Germinal center (tissue), 1 donor: ENCODE measurements at regions not wholly inside any gene's neighbourhood (a gene's known extent, or its start where the extent isn't known, plus 50 kb on each side); places are given as distances from the start of the nearest gene placed in this dataset.
"Not testable (repeated sequence)": the region's sequence is repeated elsewhere in the genome, so short reads cannot be mapped to it uniquely, and the experiment has no call there.

Source experiments
- DNase-seq: peaks from one replicate; pipeline ENCODE4 v3.0.0; 2012; ENCODE audit warnings: mixed read lengths, low spot score

DNA sequence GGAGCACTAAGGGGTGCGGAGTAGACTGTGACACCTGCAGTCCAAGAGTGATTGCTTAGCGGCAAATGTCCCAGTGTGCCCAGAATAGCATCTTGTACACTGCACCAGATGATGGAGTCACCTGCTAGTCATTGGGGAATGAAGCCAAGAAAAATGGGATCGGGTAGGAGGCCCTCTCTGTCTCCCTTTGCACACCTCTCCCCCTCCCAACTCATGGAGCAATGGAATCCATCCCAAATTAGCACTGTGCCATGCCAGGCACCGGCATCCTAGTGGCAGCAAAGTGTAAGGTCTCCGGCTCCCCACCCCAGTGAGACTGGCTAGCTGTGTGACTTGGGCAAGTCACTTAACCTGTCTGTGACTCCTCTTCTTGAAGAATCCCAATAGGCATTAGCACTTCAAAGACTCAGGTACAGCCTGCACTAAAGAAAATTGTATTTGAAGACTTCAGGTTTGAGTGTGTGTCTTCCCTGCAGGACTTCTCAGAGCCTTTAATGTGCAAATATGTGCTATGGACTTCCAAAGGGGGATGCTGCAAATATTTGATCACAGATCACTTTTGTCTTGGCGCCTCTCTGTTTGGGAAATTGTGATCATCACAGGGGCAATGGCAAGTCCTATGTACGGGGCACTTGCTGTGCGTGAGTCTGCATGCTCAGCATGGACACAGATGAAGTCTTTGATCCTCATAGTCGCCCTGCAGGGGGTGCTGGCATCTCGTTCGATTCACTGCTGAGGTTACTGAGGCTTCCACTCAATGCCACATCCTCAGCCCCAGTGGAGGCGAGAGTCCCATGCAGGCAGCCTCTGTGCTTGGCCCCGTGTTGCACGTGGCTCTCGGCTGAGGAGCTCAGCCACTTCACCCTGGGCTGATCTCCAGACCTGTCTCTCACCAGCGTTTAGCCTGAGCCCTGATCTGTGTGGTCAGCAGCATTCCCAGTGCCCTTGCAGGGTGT is 272.9 kb upstream of the C1orf174 start:
- peak; percentile 42 for DNase-seq

DNA sequence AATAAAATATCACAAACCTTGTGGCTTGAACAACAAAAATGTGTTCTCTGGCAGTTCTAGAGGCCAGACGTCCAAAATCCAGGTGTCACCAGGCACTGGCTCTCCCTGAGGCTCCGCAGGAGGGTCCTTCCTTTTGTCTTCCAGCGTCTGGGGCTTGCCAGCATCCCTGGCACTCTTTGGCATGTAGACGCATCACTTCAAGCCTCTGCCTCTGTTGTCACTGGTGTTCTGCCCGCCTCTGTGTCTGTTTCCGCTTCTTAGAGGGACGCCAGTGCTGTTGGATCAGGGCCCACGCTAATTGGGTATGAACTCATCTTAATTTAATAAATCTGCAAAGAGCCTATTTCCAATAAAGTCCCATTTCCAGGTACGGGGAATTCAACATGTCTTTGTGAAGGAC is 273.7 kb upstream of the C1orf174 start:
- DNase-seq = peak; percentile 0

- DNase-seq = peak; percentile 1
Measured at GRCh38 chr1:4174291-4175200, 274.5 kb upstream of the C1orf174 start.

DNA sequence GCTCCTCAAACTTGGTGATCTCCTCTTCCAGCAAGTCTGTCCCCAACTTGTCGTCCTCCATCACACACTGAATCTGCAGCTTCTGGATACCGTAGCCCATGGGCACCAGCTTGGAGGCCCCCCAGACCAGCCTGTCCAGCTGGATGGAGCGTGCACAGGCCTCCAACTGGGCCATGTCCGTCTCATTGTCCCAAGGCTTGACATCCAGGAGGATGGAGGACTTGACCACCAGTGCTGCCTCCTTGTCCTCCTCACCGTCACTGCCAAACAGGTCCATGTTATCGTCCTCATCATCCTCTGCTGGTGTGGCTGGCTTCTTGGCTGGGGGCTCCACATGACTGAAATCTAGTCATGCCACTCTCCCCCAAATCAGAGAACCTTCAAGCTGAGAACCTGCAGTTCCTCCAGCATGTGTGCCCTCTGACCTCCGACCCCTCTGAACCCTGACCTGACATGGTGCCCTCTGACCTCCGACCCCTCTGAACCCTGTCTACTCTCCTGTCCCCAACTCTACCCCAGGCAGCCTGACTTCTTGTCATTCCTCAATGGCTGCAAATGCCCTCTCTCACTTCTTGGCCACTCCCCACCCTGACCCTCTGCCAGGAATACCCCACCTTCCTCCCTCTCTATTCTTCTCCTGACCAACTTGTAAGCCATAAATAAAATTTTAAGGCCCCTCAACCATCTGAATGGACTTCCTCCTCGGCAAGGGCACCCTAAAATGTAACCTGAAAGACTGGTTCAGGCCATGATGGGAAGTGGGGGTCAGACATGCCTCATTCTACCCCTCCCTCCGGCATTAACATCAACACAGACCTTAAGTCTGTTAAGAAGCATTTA is 275.7 kb upstream of the C1orf174 start:
- DNase-seq = peak; percentile 0

- peak; percentile 1 for DNase-seq
Measured at GRCh38 chr1:4176841-4177240, 276.8 kb upstream of the C1orf174 start.

DNA sequence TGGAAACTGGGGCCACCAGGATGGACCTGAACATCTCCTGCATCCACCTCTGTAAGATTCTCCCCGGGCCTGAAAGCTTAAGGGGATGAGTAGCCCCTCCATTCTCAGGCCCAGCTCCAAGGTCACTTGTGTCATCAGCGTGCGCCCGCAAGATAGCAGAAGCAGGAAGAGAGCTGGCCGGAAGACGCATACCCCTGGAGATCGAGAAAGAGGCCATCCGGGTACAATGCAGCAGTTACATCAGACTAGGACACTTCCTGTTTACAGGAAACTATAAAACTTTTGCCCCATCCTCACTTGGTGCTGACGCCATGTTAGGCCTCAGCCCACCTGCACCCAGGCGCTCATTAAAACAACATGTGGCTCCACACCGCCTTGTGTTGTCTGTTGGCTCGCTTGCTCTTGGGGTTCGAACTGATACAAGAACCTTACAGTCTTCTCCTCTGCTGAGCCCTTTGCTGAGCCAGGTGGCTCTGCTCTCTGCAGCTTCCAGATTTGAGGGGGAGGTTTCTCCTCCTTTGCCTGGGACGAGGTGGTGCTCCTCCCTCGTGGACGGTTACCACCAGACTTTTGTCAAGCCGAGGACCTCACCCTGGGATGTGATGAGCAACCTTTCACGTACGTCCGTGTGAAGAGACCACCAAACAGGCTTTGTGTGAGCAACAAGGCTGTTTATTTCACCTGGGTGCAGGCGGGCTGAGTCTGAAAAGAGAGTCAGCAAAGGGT is 277.5 kb upstream of the C1orf174 start:
- DNase-seq = peak; percentile 0

- peak; percentile 1 for DNase-seq
Measured at GRCh38 chr1:4178501-4179113, 278.5 kb upstream of the C1orf174 start.

DNA sequence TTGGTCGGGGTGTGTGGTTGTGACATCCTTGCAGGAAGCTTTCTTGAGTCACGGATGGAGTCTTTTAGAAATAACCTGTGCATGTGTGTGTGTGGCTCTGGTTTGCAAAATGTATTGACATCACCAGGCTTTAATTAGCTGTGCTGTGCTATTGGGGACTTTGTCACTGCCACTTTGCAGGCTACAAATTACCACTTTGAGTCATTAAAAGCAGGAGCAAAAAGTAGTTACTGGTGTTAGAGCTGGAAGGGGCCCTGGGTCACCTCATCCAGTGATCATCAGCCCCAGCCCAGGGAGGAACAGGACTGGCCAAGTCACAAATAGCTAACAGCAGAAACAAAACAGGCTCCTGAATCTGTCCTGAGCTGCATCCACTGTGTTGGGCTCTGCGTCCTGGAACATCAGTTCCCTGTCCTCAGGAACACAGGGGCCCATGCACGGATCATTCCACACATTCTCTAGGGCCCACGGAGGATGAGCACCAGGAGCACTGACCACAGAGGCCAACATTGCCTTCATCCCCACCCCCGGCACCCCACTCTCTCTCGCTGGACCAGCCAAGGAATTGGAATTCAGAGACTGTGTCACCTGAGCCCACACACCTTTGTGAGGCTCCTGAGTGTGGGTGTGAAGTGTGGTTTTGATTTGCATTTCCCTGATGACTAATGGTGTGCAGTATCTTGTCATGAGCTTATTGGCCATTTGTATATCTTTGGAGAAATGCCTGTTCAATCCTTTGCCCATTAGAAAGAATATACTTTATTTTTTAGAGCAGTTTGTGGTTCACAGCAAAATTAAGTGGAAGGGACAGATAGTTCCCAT is 280.1 kb upstream of the C1orf174 start:
- peak; percentile 0 for DNase-seq

DNA sequence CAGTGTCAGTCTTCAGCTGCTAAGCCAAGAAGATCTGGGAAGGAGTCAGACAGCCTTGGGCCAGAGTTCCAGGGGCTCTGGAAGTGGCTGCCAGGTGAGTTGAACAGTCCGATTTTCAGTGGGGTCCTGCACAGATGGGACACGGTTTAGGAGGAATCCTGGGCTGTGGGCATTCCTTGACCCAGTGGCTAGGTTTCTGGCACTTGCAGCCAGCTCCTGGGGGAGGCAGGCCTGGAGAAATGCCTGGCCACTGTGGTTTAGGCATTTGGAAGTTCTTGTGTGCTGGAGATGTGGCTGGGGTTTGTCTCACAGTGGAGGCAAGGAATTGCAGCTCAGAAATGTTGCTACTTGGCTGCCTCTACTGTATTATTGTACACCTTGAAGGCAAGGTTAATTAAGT is 286.4 kb upstream of the C1orf174 start:
- DNase-seq = not testable (repeated sequence)

- no peak for DNase-seq
Measured at GRCh38 chr1:4203501-4203900, 303.4 kb upstream of the C1orf174 start.

- no peak for DNase-seq
Measured at GRCh38 chr1:4207183-4207582, 307.1 kb upstream of the C1orf174 start.

DNA sequence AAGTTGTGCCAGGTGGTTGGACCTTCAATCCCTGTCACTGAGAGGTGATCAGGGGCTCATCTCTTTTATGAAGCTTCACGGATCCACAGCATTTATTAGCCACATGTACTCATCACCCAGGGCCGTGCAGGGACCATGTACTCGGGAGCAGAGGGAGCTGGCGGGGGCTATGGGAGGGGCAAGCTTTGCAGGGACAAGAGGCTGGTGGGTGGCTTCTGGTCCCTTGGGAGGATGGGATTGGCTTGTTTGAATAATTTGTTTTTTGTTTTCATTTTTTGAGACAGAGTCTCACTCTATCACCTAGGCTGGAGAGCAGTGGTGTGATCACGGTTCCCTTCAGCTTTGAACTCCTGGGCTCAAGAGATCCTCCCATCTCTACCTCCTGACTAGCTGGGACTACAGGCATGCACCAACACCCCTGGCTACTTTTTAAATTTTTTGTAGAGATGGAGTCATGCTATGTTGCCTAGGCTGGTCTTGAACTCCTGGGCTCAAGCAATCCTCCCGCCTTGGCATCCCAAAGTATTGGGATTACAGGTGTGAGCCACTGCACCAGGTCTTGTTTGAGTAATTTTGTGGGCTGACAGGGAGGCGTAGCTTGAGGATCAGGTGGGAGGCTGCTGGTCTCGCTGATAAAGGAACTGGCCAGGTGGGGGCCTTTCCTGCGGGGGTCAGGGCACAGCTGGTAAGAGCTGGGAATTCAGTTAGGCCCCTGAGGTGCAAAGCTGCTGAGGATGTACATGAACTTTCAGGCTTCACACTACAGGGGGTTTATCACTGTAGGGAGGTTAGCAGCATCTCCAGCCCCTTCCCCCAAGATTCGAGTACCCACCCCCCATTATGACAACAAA is 308.0 kb upstream of the C1orf174 start:
- DNase-seq = no peak

- no peak for DNase-seq
Measured at GRCh38 chr1:4210043-4210442, 310.0 kb upstream of the C1orf174 start.

DNA sequence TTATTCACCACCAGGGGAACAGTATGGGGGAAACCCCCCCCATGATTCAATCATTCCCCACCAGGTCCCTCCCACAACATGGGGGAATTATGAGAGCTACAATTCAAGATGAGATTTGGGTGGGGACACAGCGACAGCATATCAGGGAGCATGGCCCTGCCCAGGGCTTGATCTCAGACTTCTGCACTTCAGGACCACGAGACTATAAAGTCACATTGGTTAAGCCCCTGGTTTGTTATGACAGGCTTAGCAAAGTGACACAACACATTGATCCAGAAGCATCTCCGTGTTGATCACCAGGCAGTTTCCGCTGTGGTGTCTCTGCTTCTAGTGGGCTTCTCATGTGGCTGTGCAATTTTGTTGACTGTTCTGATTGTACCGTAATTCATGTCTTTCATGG is 312.7 kb upstream of the C1orf174 start:
- no peak for DNase-seq

GRCh38 chr1:4213366-4213973 is 313.4 kb upstream of the C1orf174 start:
- DNase-seq = no peak

GRCh38 chr1:4214826-4215225 is 314.8 kb upstream of the C1orf174 start:
- DNase-seq = no peak

DNA sequence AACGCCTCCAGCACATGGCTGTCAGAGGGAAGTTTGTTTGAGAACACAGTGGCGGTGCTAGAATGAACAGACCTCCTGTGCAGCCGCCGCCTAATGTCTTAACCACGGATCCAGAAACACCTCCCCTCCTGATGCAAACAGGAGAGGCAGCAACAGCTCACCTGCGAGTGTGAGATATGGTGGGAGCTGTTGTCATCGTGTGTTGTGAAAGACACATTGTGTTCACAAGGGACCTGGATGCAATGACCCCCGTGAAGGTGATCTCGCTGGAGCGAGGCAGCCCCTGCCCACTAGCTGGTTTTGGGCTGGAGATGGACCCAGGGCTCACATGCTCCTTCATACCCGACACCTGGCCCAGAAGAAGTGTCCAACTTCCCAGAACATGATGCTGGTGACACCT is 315.3 kb upstream of the C1orf174 start:
- no peak for DNase-seq

DNA sequence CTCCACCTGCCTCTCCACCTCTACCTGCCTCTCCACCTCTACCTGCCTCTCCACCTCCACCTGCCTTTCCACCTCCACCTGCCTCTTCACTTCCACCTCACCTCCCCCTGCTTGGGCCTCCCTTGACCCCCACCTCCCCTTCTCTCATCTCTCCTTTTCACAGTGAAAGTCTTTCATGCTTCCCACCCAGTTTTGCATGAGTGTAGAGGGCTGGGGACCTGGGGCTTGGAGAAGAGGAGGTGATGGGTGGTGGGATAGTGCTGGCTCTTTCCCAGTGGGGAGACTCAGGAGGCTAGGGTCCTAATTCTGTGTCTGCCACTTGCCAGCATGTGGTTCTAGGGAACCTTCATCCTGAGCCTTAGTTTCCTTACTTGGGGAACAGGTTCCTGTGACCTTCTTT is 316.2 kb upstream of the C1orf174 start:
- no peak for DNase-seq
